Activated B cell treated with CpG ODN at 0.5 μM for 24 hours (primary cell): ENCODE measurements at regions not wholly inside any gene's neighbourhood (a gene's known extent, or its start where the extent isn't known, plus 50 kb on each side); places are given as distances from the start of the nearest gene placed in this dataset.

Source experiments
- ATAC-seq: fragments of 200-7000 bp; cut with Tn5 transposase; one replicate; pipeline ENCODE4 v1.10.0; 2021; ENCODE audit warnings: low read depth, mild to moderate bottlenecking, moderate library complexity
- CTCF ChIA-PET: fragments of 350-600 bp; sonication (Branson Sonifier 250); formaldehyde crosslinking; loops from one replicate; lab custom pipeline; 2021; ENCODE audit warnings: antibody characterized with exemption; lab: Charles Lee
- POLR2A ChIA-PET: fragments of 350-600 bp; sonication (Branson Sonifier 250); formaldehyde crosslinking; loops from one replicate; lab custom pipeline; 2021; ENCODE audit warnings: antibody characterized with exemption; lab: Charles Lee
- DNase-seq: peaks from one replicate; pipeline ENCODE4 v3.0.0; 2022
- H3K27ac Mint-ChIP-seq: one replicate; pipeline ENCODE4 v1.8.0; 2020; ENCODE audit warnings: mixed read lengths
- H3K27me3 Mint-ChIP-seq: one replicate; pipeline ENCODE4 v1.8.0; 2021; ENCODE audit warnings: mixed read lengths
- H3K36me3 Mint-ChIP-seq: one replicate; pipeline ENCODE4 v1.8.0; 2021; ENCODE audit warnings: low read depth, mixed read lengths
- H3K4me1 Mint-ChIP-seq: one replicate; pipeline ENCODE4 v1.8.0; 2021; ENCODE audit warnings: mixed read lengths
- H3K4me3 Mint-ChIP-seq: one replicate; pipeline ENCODE4 v1.8.0; 2020; ENCODE audit warnings: mild to moderate bottlenecking, mixed read lengths
- H3K9me3 Mint-ChIP-seq: one replicate; pipeline ENCODE4 v1.8.0; 2020; ENCODE audit warnings: mixed read lengths
- CTCF ChIP-seq: fragments of 200-600 bp; IDR thresholded peaks from one replicate; pipeline ENCODE4 v1.8.0; 2022; ENCODE audit warnings: antibody characterized with exemption, mild to moderate bottlenecking
- intact Hi-C: fragments of 100-400 bp; cut with micrococcal nuclease; formaldehyde crosslinking; loops from one replicate; pipeline ENCODE4 v1.15.1; 2024

GRCh38 chr6:133673056-133673455 is 215.9 kb upstream of the TCF21 start:
- CTCF ChIA-PET, result no interaction called here
- no peaks in the 10 kb centered on the region for H3K27me3 Mint-ChIP-seq
- DNase-seq, result no peak
- TF ChIP-seq CTCF, result no peak
- no peak for ATAC-seq
- POLR2A ChIA-PET, result no interaction called here
- H3K9me3 Mint-ChIP-seq, result no peaks in the 10 kb centered on the region
- no peaks in the 10 kb centered on the region for H3K4me1 Mint-ChIP-seq
- intact Hi-C loops, result no loop called here
- H3K4me3 Mint-ChIP-seq, result no peak overlapping the region
- no peaks in the 10 kb centered on the region for H3K36me3 Mint-ChIP-seq
- no peak overlapping the region for H3K27ac Mint-ChIP-seq

GRCh38 chr6:133674661-133675060 is 214.3 kb upstream of the TCF21 start:
- intact Hi-C loops, result no loop called here
- TF ChIP-seq CTCF, result no peak
- Mint-ChIP-seq H3K4me1 (no peaks in the 10 kb centered on the region), H3K27ac (no peak overlapping the region), H3K9me3 (no peaks in the 10 kb centered on the region), H3K27me3 (no peaks in the 10 kb centered on the region), H3K4me3 (no peak overlapping the region), H3K36me3 (no peaks in the 10 kb centered on the region)
- ATAC-seq, result no peak
- no peak for DNase-seq
- ChIA-PET CTCF (no interaction called here), POLR2A (no interaction called here)

- Mint-ChIP-seq H3K4me1 (no peaks in the 10 kb centered on the region), H3K4me3 (no peak overlapping the region), H3K36me3 (no peaks in the 10 kb centered on the region), H3K27me3 (no peaks in the 10 kb centered on the region), H3K9me3 (no peaks in the 10 kb centered on the region), H3K27ac (no peak overlapping the region)
- ChIA-PET POLR2A (no interaction called here), CTCF (no interaction called here)
- ATAC-seq (no peak), DNase-seq (no peak)
- intact Hi-C loops, result no loop called here
- TF ChIP-seq CTCF, result no peak
Observed at GRCh38 chr6:133680994-133681393, 207.9 kb upstream of the TCF21 start.

- intact Hi-C loops, result no loop called here
- H3K27ac Mint-ChIP-seq, result no peak overlapping the region
Observed at GRCh38 chr6:133681891-133682290, 207.0 kb upstream of the TCF21 start.

GRCh38 chr6:133682506-133683307 is 206.2 kb upstream of the TCF21 start:
- ATAC-seq (no peak), DNase-seq (no peak)
- H3K27me3 Mint-ChIP-seq, result no peaks in the 10 kb centered on the region
- ChIA-PET CTCF (no interaction called here), POLR2A (no interaction called here)
- no peaks in the 10 kb centered on the region for H3K9me3 Mint-ChIP-seq
- H3K4me1 Mint-ChIP-seq, result no peaks in the 10 kb centered on the region
- no peak overlapping the region for H3K4me3 Mint-ChIP-seq
- H3K27ac Mint-ChIP-seq, result no peak overlapping the region
- H3K36me3 Mint-ChIP-seq, result no peaks in the 10 kb centered on the region
- intact Hi-C loops, result no loop called here
- TF ChIP-seq CTCF, result no peak

More at GRCh38 chr6:133681891-133682290, 207.0 kb upstream of the TCF21 start:
- no peak for ATAC-seq
- CTCF ChIA-PET, result no interaction called here
- H3K36me3 Mint-ChIP-seq, result no peaks in the 10 kb centered on the region
- no peak for DNase-seq
- POLR2A ChIA-PET, result no interaction called here
- H3K4me3 Mint-ChIP-seq, result no peak overlapping the region
- no peaks in the 10 kb centered on the region for H3K9me3 Mint-ChIP-seq
- H3K27me3 Mint-ChIP-seq, result no peaks in the 10 kb centered on the region
- no peak for TF ChIP-seq CTCF
- H3K4me1 Mint-ChIP-seq, result no peaks in the 10 kb centered on the region
